ENCODE measurements at regions not wholly inside any gene's neighbourhood (a gene's known extent, or its start where the extent isn't known, plus 50 kb on each side); places are given as distances from the start of the nearest gene placed in this dataset.
A peak's percentile ranks its signal among the peaks of the same experiment; 100 is the strongest.

GRCh38 chr2:30367232-30368070 is 79.6 kb upstream of the LCLAT1 start:
- H3K9me3 ChIP-seq, result no peaks in the 10 kb centered on the region
- no peaks in the 10 kb centered on the region for H3K36me3 ChIP-seq (replicated peaks in 1 of 2; ENCODE audit: insufficient read depth in 1 of 2, low read depth in 2 of 2)
- intact Hi-C loops (cut with DNase I), result no loop called here
- ATAC-seq (no peak), DNase-seq (no peak)
- peak overlapping the region in 2 of 4 donors; percentile 38 to 58 for H3K27ac ChIP-seq
- WGBS, 2 donors, result 95 to 96% methylated on average over 9 of the region's 9 CpGs
- no peaks in the 10 kb centered on the region for H3K27me3 ChIP-seq
- H3K4me1 ChIP-seq, result peaks cover 35% of the 10 kb centered on the region
- no peak overlapping the region for H3K4me3 ChIP-seq
- no peak for TF ChIP-seq CTCF (IDR thresholded peaks at IDR 0.05)
- no peak for TF ChIP-seq POLR2A (IDR thresholded peaks at IDR 0.05)

GRCh38 chr2:30368258-30368657 is 78.8 kb upstream of the LCLAT1 start:
- peak overlapping the region in 3 of 4 donors; percentile 38 to 58 (median 48) for H3K27ac ChIP-seq
- WGBS, 2 donors, result 33 to 63% methylated on average over 2 to 5 of the region's 5 CpGs
- DNase-seq, result peak; percentile 70 to 85 (median 80)
- H3K4me1 ChIP-seq, result peaks cover 32% of the 10 kb centered on the region
- intact Hi-C loops (cut with DNase I), result no loop called here
- peak; percentile 80 for ATAC-seq
- no peaks in the 10 kb centered on the region for H3K27me3 ChIP-seq
- no peak overlapping the region for H3K4me3 ChIP-seq
- no peaks in the 10 kb centered on the region for H3K36me3 ChIP-seq (replicated peaks in 1 of 2; ENCODE audit: insufficient read depth in 1 of 2, low read depth in 2 of 2)
- TF ChIP-seq CTCF (IDR thresholded peaks at IDR 0.05) (no peak), POLR2A (IDR thresholded peaks at IDR 0.05) (no peak)
- no peaks in the 10 kb centered on the region for H3K9me3 ChIP-seq

GRCh38 chr2:30371028-30371689 is 75.9 kb upstream of the LCLAT1 start:
- TF ChIP-seq POLR2A (IDR thresholded peaks at IDR 0.05) (no peak), CTCF (IDR thresholded peaks at IDR 0.05) (no peak)
- DNase-seq (no peak), ATAC-seq (no peak)
- intact Hi-C loops (cut with DNase I), result no loop called here
- H3K4me1 ChIP-seq, result peaks cover 16% of the 10 kb centered on the region
- H3K4me3 ChIP-seq, result no peak overlapping the region
- H3K9me3 ChIP-seq, result no peaks in the 10 kb centered on the region
- H3K27me3 ChIP-seq, result no peaks in the 10 kb centered on the region
- WGBS, 2 donors, result 93 to 94% methylated on average over 2 of the region's 2 CpGs
- no peaks in the 10 kb centered on the region for H3K36me3 ChIP-seq (replicated peaks in 1 of 2; ENCODE audit: insufficient read depth in 1 of 2, low read depth in 2 of 2)
- H3K27ac ChIP-seq, result no peak overlapping the region

- Histone ChIP-seq H3K4me1 (peaks cover 16% of the 10 kb centered on the region), H3K27ac (no peak overlapping the region), H3K4me3 (no peak overlapping the region), H3K27me3 (no peaks in the 10 kb centered on the region), H3K9me3 (no peaks in the 10 kb centered on the region), H3K36me3 (replicated peaks in 1 of 2; ENCODE audit: insufficient read depth in 1 of 2, low read depth in 2 of 2) (no peaks in the 10 kb centered on the region)
- intact Hi-C loops (cut with DNase I), result no loop called here
- ATAC-seq (no peak), DNase-seq (no peak)
- 76 to 88% methylated on average over 6 of the region's 6 CpGs for WGBS, 2 donors
- TF ChIP-seq CTCF (IDR thresholded peaks at IDR 0.05) (no peak), POLR2A (IDR thresholded peaks at IDR 0.05) (no peak)
Observed at GRCh38 chr2:30371772-30372373, 75.2 kb upstream of the LCLAT1 start.
